GM23338 (cell line): ENCODE measurements at regions not wholly inside any gene's neighbourhood (a gene's known extent, or its start where the extent isn't known, plus 50 kb on each side); places are given as distances from the start of the nearest gene placed in this dataset.

Experiments
- ATAC-seq: fragments of 200-7000 bp; cut with Tn5 transposase; 3 replicates; pipeline ENCODE4 v1.9.1; 2020
- DNase-seq: peaks from one replicate; pipeline ENCODE4 v3.0.0-alpha.2; 2015; ENCODE audit warnings: low spot score
- H2AFZ ChIP-seq: fragments of 200-600 bp; sonication (generic); 2 replicates; pipeline ENCODE4 v1.8.0; 2016; ENCODE audit warnings: antibody characterized with exemption, mild to moderate bottlenecking, moderate library complexity
- H3F3A ChIP-seq: fragments of 200-600 bp; sonication (generic); replicated peaks from 2 replicates; pipeline ENCODE4 v1.8.0; 2017; ENCODE audit warnings: antibody characterized with exemption, mixed run types, low read depth
- H3K27ac ChIP-seq: fragments of 200-600 bp; sonication (generic); 2 replicates; pipeline ENCODE4 v1.6.1; 2016; ENCODE audit warnings: low read depth
- H3K27me3 ChIP-seq: fragments of 200-600 bp; sonication (generic); 2 replicates; pipeline ENCODE4 v1.8.0; 2016; ENCODE audit warnings: mild to moderate bottlenecking, mixed run types, moderate library complexity; ENCODE audit not compliant: insufficient read depth
- H3K36me3 ChIP-seq: fragments of 200-600 bp; sonication (generic); 2 replicates; pipeline ENCODE4 v1.8.0; 2016; ENCODE audit warnings: mild to moderate bottlenecking; ENCODE audit not compliant: insufficient read depth
- H3K4me1 ChIP-seq: fragments of 200-600 bp; sonication (generic); 2 replicates; pipeline ENCODE4 v1.8.0; 2016; ENCODE audit warnings: mild to moderate bottlenecking, moderate library complexity; ENCODE audit not compliant: insufficient read depth
- H3K4me2 ChIP-seq: fragments of 200-600 bp; sonication (generic); 2 replicates; pipeline ENCODE4 v1.7.1; 2017; ENCODE audit warnings: mixed run types
- H3K4me3 ChIP-seq: fragments of 200-600 bp; sonication (generic); 2 replicates; pipeline ENCODE4 v1.6.1; 2016; ENCODE audit warnings: mixed run types
- H3K79me2 ChIP-seq: fragments of 200-600 bp; sonication (generic); replicated peaks from 2 replicates; pipeline ENCODE4 v1.8.0; 2017; ENCODE audit warnings: mild to moderate bottlenecking; ENCODE audit not compliant: insufficient read depth
- H3K9me2 ChIP-seq: fragments of 200-600 bp; sonication (generic); 2 replicates; pipeline ENCODE4 v1.8.0; 2017; ENCODE audit not compliant: insufficient read depth
- H4K20me1 ChIP-seq: fragments of 200-600 bp; sonication (generic); replicated peaks from 2 replicates; pipeline ENCODE4 v1.8.0; 2017; ENCODE audit warnings: mild to moderate bottlenecking; ENCODE audit not compliant: insufficient read depth
- H3K27ac Mint-ChIP-seq: 2 replicates; pipeline ENCODE4 v1.8.0; 2020; ENCODE audit warnings: inconsistent platforms, mild to moderate bottlenecking, moderate library complexity, mixed read lengths
- H3K27me3 Mint-ChIP-seq: 3 replicates; pipeline ENCODE4 v1.8.0; 2022; ENCODE audit warnings: low read depth, mild to moderate bottlenecking, moderate library complexity, mixed read lengths, inconsistent platforms; ENCODE audit not compliant: insufficient read depth, poor library complexity
- H3K36me3 Mint-ChIP-seq: 3 replicates; pipeline ENCODE4 v1.8.0; 2021; ENCODE audit warnings: low read depth, mild to moderate bottlenecking, inconsistent platforms, moderate library complexity, mixed read lengths
- H3K4me1 Mint-ChIP-seq: 3 replicates; pipeline ENCODE4 v1.8.0; 2020; ENCODE audit warnings: mild to moderate bottlenecking, inconsistent platforms, mixed read lengths
- H3K4me3 Mint-ChIP-seq: 3 replicates; pipeline ENCODE4 v1.8.0; 2021; ENCODE audit warnings: moderate library complexity, mild to moderate bottlenecking, inconsistent platforms, mixed read lengths
- H3K9me3 Mint-ChIP-seq: 3 replicates; pipeline ENCODE4 v1.8.0; 2020; ENCODE audit warnings: moderate library complexity, mild to moderate bottlenecking, inconsistent platforms, mixed read lengths
- EZH2phosphoT487 ChIP-seq: fragments of 200-600 bp; sonication (generic); IDR thresholded peaks from one replicate; pipeline ENCODE4 v1.8.1; 2018; ENCODE audit warnings: antibody characterized with exemption; ENCODE audit not compliant: unreplicated experiment
- JUNB ChIP-seq: IDR thresholded peaks from one replicate; pipeline ENCODE4 v1.6.1; 2016; ENCODE audit warnings: antibody characterized with exemption; ENCODE audit not compliant: unreplicated experiment
- TF ChIP-seq, protein P1 (sequence below): fragments of 250-450 bp; sonication (Bioruptor Pico); IDR thresholded peaks from 2 replicates; pipeline ENCODE4 v1.5.0; 2020; ENCODE audit warnings: mild to moderate bottlenecking, moderate library complexity
- TF ChIP-seq, protein P2 (sequence below), 2 experiments: fragments of 200-600 bp in 1 of 2; sonication (generic) in 1 of 2; conservative IDR thresholded peaks; 2 replicates each; pipeline versions ENCODE4 v1.5.1 to v1.6.1; 2016 to 2017; ENCODE audit warnings: antibody characterized with exemption in 2 of 2, low read depth in 2 of 2, mild to moderate bottlenecking in 2 of 2, moderate library complexity in 1 of 2
- TF ChIP-seq, protein P3 (sequence below): IDR thresholded peaks from 2 replicates; pipeline ENCODE4 v1.6.1; 2016; ENCODE audit warnings: antibody characterized with exemption

DNA sequence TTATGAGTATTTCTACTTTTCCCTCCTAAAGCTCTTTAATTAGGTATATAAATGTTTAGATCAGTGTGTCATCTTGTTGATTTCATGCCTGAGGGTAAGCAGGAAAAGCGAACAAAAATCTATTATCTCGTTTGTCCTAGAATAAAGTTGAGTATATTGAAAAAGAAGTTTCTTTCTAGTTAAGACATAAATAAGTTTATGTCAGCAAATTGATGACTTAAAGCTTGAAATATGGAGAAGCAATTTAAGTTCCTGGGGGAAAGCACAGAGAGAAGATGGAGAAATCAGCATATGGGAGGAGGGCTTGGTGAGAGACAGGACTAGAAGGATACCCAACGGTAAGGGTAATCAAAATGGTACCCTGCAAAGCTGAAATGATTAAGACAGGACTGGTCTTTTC lies 813.4 kb downstream of the MTRR start (continued):
- TF ChIP-seq, protein P1, sequence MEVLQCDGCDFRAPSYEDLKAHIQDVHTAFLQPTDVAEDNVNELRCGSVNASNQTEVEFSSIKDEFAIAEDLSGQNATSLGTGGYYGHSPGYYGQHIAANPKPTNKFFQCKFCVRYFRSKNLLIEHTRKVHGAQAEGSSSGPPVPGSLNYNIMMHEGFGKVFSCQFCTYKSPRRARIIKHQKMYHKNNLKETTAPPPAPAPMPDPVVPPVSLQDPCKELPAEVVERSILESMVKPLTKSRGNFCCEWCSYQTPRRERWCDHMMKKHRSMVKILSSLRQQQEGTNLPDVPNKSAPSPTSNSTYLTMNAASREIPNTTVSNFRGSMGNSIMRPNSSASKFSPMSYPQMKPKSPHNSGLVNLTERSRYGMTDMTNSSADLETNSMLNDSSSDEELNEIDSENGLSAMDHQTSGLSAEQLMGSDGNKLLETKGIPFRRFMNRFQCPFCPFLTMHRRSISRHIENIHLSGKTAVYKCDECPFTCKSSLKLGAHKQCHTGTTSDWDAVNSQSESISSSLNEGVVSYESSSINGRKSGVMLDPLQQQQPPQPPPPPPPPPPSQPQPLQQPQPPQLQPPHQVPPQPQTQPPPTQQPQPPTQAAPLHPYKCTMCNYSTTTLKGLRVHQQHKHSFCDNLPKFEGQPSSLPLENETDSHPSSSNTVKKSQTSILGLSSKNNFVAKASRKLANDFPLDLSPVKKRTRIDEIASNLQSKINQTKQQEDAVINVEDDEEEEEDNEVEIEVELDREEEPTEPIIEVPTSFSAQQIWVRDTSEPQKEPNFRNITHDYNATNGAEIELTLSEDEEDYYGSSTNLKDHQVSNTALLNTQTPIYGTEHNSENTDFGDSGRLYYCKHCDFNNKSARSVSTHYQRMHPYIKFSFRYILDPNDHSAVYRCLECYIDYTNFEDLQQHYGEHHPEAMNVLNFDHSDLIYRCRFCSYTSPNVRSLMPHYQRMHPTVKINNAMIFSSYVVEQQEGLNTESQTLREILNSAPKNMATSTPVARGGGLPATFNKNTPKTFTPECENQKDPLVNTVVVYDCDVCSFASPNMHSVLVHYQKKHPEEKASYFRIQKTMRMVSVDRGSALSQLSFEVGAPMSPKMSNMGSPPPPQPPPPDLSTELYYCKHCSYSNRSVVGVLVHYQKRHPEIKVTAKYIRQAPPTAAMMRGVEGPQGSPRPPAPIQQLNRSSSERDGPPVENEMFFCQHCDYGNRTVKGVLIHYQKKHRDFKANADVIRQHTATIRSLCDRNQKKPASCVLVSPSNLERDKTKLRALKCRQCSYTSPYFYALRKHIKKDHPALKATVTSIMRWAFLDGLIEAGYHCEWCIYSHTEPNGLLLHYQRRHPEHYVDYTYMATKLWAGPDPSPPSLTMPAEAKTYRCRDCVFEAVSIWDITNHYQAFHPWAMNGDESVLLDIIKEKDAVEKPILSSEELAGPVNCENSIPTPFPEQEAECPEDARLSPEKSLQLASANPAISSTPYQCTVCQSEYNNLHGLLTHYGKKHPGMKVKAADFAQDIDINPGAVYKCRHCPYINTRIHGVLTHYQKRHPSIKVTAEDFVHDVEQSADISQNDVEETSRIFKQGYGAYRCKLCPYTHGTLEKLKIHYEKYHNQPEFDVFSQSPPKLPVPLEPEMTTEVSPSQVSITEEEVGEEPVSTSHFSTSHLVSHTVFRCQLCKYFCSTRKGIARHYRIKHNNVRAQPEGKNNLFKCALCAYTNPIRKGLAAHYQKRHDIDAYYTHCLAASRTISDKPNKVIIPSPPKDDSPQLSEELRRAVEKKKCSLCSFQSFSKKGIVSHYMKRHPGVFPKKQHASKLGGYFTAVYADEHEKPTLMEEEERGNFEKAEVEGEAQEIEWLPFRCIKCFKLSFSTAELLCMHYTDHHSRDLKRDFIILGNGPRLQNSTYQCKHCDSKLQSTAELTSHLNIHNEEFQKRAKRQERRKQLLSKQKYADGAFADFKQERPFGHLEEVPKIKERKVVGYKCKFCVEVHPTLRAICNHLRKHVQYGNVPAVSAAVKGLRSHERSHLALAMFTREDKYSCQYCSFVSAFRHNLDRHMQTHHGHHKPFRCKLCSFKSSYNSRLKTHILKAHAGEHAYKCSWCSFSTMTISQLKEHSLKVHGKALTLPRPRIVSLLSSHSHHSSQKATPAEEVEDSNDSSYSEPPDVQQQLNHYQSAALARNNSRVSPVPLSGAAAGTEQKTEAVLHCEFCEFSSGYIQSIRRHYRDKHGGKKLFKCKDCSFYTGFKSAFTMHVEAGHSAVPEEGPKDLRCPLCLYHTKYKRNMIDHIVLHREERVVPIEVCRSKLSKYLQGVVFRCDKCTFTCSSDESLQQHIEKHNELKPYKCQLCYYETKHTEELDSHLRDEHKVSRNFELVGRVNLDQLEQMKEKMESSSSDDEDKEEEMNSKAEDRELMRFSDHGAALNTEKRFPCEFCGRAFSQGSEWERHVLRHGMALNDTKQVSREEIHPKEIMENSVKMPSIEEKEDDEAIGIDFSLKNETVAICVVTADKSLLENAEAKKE = no peak

DNA sequence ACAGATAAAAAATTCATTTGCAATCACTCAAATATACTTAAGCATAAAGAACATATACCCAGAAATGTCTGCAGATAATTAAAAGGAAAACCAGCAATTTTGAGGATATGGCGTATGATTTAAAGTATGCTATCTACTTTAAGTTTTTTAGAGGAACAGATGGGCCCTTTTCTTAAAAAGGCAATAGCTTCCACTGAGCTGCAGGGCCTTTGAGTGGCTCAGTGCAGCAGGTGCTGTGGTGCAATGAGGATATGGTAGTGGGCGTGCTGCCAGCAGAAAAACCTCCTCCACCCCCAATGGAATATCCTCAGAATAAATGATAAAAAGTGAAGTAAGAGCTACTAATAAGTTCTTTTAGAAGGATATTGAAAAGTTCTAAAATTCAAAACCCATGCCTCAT lies 814.5 kb downstream of the MTRR start:
- H3K9me2 ChIP-seq = no peaks in the 10 kb centered on the region; the same call in 1 of the 2 replicates
- Mint-ChIP-seq H3K9me3 (no peaks in the 10 kb centered on the region), H3K36me3 (no peaks in the 10 kb centered on the region), H3K27ac (no peak overlapping the region), H3K4me3 (no peak overlapping the region), H3K4me1 (no peaks in the 10 kb centered on the region), H3K27me3 (no peaks in the 10 kb centered on the region)
- H4K20me1 ChIP-seq = no peaks in the 10 kb centered on the region
- no peak for ATAC-seq
- H3K4me3 ChIP-seq = no peak overlapping the region
- no peak overlapping the region for H3K27ac ChIP-seq
- no peak overlapping the region for H3K4me2 ChIP-seq
- TF ChIP-seq JUNB (no peak), EZH2phosphoT487 (no peak)
- no peaks in the 10 kb centered on the region for H3F3A ChIP-seq
- no peaks in the 10 kb centered on the region for H3K27me3 ChIP-seq
- DNase-seq = no peak
- H3K36me3 ChIP-seq = no peaks in the 10 kb centered on the region
- no peaks in the 10 kb centered on the region for H3K79me2 ChIP-seq
- H3K4me1 ChIP-seq = no peaks in the 10 kb centered on the region
- no peak overlapping the region for H2AFZ ChIP-seq

DNA sequence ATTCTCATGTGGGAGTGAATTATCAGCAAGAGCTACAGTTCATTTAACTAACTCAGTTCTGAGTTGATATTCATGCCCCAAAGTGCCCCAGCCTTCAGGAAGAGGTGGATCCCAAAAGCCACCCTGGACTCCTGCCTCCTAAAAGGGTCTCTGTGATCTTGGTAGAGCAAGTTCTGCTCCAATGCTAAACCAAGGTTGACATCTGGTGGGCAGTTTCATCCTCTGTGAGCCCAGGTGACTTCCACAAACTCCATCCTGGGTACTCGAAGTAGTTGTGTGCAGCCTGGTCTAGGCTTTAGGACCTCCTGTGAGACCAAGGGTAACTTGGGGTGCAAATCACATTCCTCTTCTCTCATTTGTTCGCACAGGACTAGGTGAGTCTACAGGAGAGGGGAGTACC lies 816.8 kb downstream of the MTRR start:
- no peak overlapping the region for H3K4me2 ChIP-seq

More for the DNA sequence above, 816.8 kb downstream of the MTRR start:
- Histone ChIP-seq H4K20me1 (no peaks in the 10 kb centered on the region), H3K36me3 (no peaks in the 10 kb centered on the region), H3K27me3 (no peaks in the 10 kb centered on the region), H3K4me1 (peaks cover 9% of the 10 kb centered on the region), H2AFZ (no peak overlapping the region), H3K4me3 (no peak overlapping the region), H3K9me2 (no peaks in the 10 kb centered on the region; the same call in 1 of the 2 replicates), H3K27ac (no peak overlapping the region), H3K79me2 (no peaks in the 10 kb centered on the region), H3F3A (no peaks in the 10 kb centered on the region)
- TF ChIP-seq, protein P2, sequence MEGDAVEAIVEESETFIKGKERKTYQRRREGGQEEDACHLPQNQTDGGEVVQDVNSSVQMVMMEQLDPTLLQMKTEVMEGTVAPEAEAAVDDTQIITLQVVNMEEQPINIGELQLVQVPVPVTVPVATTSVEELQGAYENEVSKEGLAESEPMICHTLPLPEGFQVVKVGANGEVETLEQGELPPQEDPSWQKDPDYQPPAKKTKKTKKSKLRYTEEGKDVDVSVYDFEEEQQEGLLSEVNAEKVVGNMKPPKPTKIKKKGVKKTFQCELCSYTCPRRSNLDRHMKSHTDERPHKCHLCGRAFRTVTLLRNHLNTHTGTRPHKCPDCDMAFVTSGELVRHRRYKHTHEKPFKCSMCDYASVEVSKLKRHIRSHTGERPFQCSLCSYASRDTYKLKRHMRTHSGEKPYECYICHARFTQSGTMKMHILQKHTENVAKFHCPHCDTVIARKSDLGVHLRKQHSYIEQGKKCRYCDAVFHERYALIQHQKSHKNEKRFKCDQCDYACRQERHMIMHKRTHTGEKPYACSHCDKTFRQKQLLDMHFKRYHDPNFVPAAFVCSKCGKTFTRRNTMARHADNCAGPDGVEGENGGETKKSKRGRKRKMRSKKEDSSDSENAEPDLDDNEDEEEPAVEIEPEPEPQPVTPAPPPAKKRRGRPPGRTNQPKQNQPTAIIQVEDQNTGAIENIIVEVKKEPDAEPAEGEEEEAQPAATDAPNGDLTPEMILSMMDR (conservative IDR thresholded peaks at IDR 0.05; ENCODE audit: low read depth in 2 of 2) = peak; percentile 27 to 65; a peak in 2 of 4 replicates
- TF ChIP-seq, protein P3, sequence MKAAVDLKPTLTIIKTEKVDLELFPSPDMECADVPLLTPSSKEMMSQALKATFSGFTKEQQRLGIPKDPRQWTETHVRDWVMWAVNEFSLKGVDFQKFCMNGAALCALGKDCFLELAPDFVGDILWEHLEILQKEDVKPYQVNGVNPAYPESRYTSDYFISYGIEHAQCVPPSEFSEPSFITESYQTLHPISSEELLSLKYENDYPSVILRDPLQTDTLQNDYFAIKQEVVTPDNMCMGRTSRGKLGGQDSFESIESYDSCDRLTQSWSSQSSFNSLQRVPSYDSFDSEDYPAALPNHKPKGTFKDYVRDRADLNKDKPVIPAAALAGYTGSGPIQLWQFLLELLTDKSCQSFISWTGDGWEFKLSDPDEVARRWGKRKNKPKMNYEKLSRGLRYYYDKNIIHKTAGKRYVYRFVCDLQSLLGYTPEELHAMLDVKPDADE = no peak
- Mint-ChIP-seq H3K4me3 (no peak overlapping the region), H3K36me3 (no peaks in the 10 kb centered on the region), H3K27me3 (no peaks in the 10 kb centered on the region), H3K27ac (no peak overlapping the region; the same call in 1 of the 2 replicates), H3K4me1 (peaks cover 14% of the 10 kb centered on the region; the same call in 2 of the 3 replicates), H3K9me3 (no peaks in the 10 kb centered on the region)
- DNase-seq (peak; percentile 26), ATAC-seq (peak; percentile 72)
